ENCODE measurements at regions not wholly inside any gene's neighbourhood (a gene's known extent, or its start where the extent isn't known, plus 50 kb on each side); places are given as distances from the start of the nearest gene placed in this dataset.
A peak's percentile ranks its signal among the peaks of the same experiment; 100 is the strongest.

DNA sequence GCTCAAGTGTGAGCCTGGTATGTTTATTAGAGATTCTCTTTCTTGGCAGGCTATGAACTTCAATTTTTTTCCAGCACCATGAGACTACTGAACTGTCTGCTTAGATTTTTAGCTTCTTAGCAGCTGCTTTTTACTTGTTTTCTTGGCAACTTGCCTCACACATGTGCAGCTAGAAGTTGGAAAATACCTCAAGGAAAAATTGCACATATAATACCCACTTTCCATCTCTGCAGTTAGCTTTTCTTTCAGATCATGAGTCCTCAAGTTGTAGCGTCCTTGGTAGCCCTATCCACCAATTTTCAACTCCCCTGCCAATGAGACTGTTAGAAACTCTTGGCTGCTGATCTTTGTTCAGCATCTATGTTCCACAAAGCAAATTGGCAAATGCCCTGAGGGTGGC lies 302.1 kb downstream of the HRH4 start:
- TF ChIP-seq, protein P1, sequence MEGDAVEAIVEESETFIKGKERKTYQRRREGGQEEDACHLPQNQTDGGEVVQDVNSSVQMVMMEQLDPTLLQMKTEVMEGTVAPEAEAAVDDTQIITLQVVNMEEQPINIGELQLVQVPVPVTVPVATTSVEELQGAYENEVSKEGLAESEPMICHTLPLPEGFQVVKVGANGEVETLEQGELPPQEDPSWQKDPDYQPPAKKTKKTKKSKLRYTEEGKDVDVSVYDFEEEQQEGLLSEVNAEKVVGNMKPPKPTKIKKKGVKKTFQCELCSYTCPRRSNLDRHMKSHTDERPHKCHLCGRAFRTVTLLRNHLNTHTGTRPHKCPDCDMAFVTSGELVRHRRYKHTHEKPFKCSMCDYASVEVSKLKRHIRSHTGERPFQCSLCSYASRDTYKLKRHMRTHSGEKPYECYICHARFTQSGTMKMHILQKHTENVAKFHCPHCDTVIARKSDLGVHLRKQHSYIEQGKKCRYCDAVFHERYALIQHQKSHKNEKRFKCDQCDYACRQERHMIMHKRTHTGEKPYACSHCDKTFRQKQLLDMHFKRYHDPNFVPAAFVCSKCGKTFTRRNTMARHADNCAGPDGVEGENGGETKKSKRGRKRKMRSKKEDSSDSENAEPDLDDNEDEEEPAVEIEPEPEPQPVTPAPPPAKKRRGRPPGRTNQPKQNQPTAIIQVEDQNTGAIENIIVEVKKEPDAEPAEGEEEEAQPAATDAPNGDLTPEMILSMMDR (IDR thresholded peaks at IDR 0.05) = no peak
- no peak for TF ChIP-seq POLR2A (IDR thresholded peaks at IDR 0.05)
- H3K4me3 ChIP-seq = no peak overlapping the region
- H3K9me3 ChIP-seq (replicated peaks in 1 of 3) = no peaks in the 10 kb centered on the region
- H3K4me1 ChIP-seq (replicated peaks in 1 of 2) = no peaks in the 10 kb centered on the region
- no peak overlapping the region for H3K27ac ChIP-seq
- H3K27me3 ChIP-seq = no peaks in the 10 kb centered on the region
- intact Hi-C loops (cut with DNase I) = no loop called here
- no peak for DNase-seq
- no peaks in the 10 kb centered on the region for H3K36me3 ChIP-seq (replicated peaks in 1 of 2)
- 44 to 76% (median 51%) methylated on average over 1 of the region's 1 CpG for WGBS, 4 donors

DNA sequence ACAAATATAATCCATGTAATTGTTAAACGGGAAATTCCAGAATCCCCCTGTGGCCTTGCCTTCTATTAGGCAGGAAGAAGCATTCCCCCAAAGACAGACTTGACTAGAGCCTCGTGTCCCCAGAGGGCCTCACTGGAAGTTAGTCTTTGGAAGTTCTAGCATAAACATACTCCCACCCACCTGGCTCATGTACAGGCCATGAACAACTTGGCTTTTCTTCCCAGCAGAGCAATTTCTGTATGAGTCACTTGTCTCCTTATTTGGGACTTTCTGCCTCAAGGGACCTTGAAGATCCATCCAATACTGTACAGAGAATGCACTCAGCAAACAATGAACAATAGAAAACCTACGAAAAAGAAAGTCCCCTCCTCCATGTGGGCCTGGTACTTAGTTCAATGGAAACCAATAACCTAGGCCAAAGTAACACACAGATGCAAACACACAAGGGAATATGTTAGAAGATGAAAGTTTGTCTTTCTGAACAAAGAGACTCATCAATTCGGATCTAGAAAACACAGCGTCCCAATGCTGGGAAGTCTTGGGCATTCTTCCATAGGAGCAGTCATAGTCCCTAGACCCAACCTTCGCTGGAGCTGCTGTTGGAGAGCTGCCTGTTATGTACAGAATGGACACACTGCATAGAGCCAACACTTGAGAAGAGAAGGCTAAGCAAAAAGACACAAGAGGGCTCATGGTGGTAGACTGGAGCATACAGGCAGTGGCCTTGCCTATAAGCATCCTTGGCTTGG lies 303.5 kb downstream of the HRH4 start:
- TF ChIP-seq POLR2A (IDR thresholded peaks at IDR 0.05) = no peak
- TF ChIP-seq, protein P1 (IDR thresholded peaks at IDR 0.05) = no peak
- H3K27ac ChIP-seq = no peak overlapping the region
- H3K27me3 ChIP-seq = no peaks in the 10 kb centered on the region
- intact Hi-C loops (cut with DNase I) = no loop called here
- 66 to 78% (median 70%) methylated on average over 6 of the region's 6 CpGs for WGBS, 4 donors
- H3K4me3 ChIP-seq = no peak overlapping the region
- no peaks in the 10 kb centered on the region for H3K4me1 ChIP-seq (replicated peaks in 1 of 2)
- no peaks in the 10 kb centered on the region for H3K9me3 ChIP-seq (replicated peaks in 1 of 3)
- no peaks in the 10 kb centered on the region for H3K36me3 ChIP-seq (replicated peaks in 1 of 2)
- DNase-seq = peak in 1 of 7 donors; percentile 1

DNA sequence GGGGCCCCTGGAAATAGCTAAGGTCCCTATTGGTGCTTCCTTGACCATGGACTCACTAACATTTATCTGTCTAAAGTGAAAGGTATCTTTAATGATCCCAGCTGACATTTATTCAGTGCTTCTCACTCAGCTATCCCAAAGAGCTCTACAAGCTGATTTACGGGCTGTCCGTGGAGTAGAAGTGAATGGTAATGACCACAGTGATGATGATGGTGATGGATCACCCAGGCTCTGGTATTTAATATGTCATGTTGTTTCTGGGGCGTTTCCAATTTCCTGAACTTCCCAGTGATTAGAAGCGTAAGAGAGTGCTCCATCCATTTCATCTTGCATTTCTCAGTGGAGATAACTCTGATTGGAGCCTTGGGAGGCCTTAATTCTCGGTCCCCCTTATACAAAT lies 304.3 kb downstream of the HRH4 start:
- Histone ChIP-seq H3K9me3 (replicated peaks in 1 of 3) (no peaks in the 10 kb centered on the region), H3K4me3 (no peak overlapping the region), H3K36me3 (replicated peaks in 1 of 2) (no peaks in the 10 kb centered on the region), H3K27me3 (no peaks in the 10 kb centered on the region), H3K4me1 (replicated peaks in 1 of 2) (no peaks in the 10 kb centered on the region), H3K27ac (no peak overlapping the region)
- intact Hi-C loops (cut with DNase I) = no loop called here
- no peak for DNase-seq
- TF ChIP-seq, protein P1 (IDR thresholded peaks at IDR 0.05) = no peak
- TF ChIP-seq POLR2A (IDR thresholded peaks at IDR 0.05) = no peak
- WGBS, 4 donors = 67 to 79% (median 68%) methylated on average over 5 of the region's 5 CpGs

DNA sequence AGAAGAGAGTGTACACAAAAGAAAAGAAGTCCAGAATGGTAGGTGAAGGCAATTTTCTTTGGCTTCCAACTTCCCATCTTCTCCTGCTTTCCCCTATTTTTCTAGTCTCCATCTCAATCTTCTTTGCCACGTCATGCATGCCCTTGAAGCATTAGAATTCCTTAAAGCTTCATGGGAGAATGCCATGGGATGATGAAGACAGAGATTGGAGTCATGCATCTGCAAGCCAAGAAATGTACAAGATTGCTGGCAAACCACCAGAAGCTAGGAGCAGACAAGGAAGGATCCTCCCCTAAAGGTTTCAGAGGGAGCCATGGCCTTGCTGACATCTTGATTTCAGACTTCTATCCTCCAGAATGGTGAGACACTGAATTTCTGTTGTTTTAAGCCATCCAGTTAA lies 305.9 kb downstream of the HRH4 start:
- Histone ChIP-seq H3K36me3 (replicated peaks in 1 of 2) (no peaks in the 10 kb centered on the region), H3K4me3 (no peak overlapping the region), H3K27me3 (no peaks in the 10 kb centered on the region), H3K27ac (no peak overlapping the region), H3K4me1 (replicated peaks in 1 of 2) (no peaks in the 10 kb centered on the region), H3K9me3 (replicated peaks in 1 of 3) (no peaks in the 10 kb centered on the region)
- WGBS, 4 donors = 51 to 73% (median 59%) methylated on average over 1 of the region's 1 CpG
- DNase-seq = no peak
- TF ChIP-seq POLR2A (IDR thresholded peaks at IDR 0.05) = no peak
- intact Hi-C loops (cut with DNase I) = no loop called here

Measured in adrenal gland (tissue), 9 donors.